A673 (cell line): ENCODE measurements at regions not wholly inside any gene's neighbourhood (a gene's known extent, or its start where the extent isn't known, plus 50 kb on each side); places are given as distances from the start of the nearest gene placed in this dataset.
A peak's percentile ranks its signal among the peaks of the same experiment; 100 is the strongest.

Experiments used
- BruUV-seq: library from RNA; stranded (reverse); fragments of 400-500 nt; replicated peaks from 2 replicates; lab custom pipeline; 2021; lab: Mats Ljungman, UMichigan
- CTCF ChIA-PET: fragments of 300-600 bp; sonication (Branson Sonifier 250); formaldehyde crosslinking; loops from one replicate; lab custom pipeline; 2022; ENCODE audit warnings: antibody characterized with exemption; lab: Charles Lee
- POLR2A ChIA-PET: fragments of 300-600 bp; sonication (Branson Sonifier 250); formaldehyde crosslinking; loops from one replicate; lab custom pipeline; 2022; ENCODE audit warnings: antibody characterized with exemption; ENCODE audit not compliant: low non-redundant PET; lab: Charles Lee
- DNase-seq: peaks from one replicate; pipeline ENCODE4 v3.0.0-alpha.2; 2015; ENCODE audit warnings: low spot score
- H3K27ac ChIP-seq: fragments of 200-600 bp; sonication (generic); 2 replicates; pipeline ENCODE4 v1.5.1; 2016; ENCODE audit warnings: mixed run types, low read depth, mild to moderate bottlenecking, mixed read lengths, antibody characterized with exemption, low read length; ENCODE audit not compliant: poor library complexity, severe bottlenecking
- H3K27me3 ChIP-seq: fragments of 200-600 bp; sonication (generic); replicated peaks from 2 replicates; pipeline ENCODE4 v1.6.1; 2017; ENCODE audit warnings: mixed run types, low read depth, mild to moderate bottlenecking, mixed read lengths, antibody characterized with exemption, low read length; ENCODE audit not compliant: insufficient read depth, poor library complexity
- H3K36me3 ChIP-seq: fragments of 200-600 bp; sonication (generic); 2 replicates; pipeline ENCODE4 v1.6.1; 2016; ENCODE audit warnings: mixed run types, mild to moderate bottlenecking, mixed read lengths, antibody characterized with exemption, low read length; ENCODE audit not compliant: insufficient read depth, poor library complexity, severe bottlenecking
- H3K4me1 ChIP-seq: fragments of 200-600 bp; sonication (generic); 2 replicates; pipeline ENCODE4 v1.6.1; 2017; ENCODE audit warnings: mixed run types, mild to moderate bottlenecking, mixed read lengths, antibody characterized with exemption, low read length; ENCODE audit not compliant: insufficient read depth, poor library complexity, severe bottlenecking
- H3K4me3 ChIP-seq: fragments of 200-600 bp; sonication (generic); 2 replicates; pipeline ENCODE4 v1.5.1; 2016; ENCODE audit warnings: low read depth, mixed run types, mild to moderate bottlenecking, mixed read lengths, low read length; ENCODE audit not compliant: poor library complexity, severe bottlenecking
- H3K9me3 ChIP-seq: fragments of 200-600 bp; sonication (generic); 2 replicates; pipeline ENCODE4 v1.6.1; 2016; ENCODE audit warnings: mixed run types, low read depth, mild to moderate bottlenecking, mixed read lengths, antibody characterized with exemption, low read length; ENCODE audit not compliant: poor library complexity, severe bottlenecking
- EZH2 ChIP-seq: fragments of 200-600 bp; sonication (generic); IDR thresholded peaks from 2 replicates; pipeline ENCODE4 v1.6.1; 2017; ENCODE audit warnings: borderline replicate concordance, low read depth, mild to moderate bottlenecking, mixed read lengths, antibody characterized with exemption, low read length; ENCODE audit not compliant: poor library complexity, severe bottlenecking
- intact Hi-C: fragments of 100-400 bp; cut with micrococcal nuclease; formaldehyde crosslinking; loops from one replicate; pipeline ENCODE4 v1.10.0; 2022; ENCODE audit not compliant: unreplicated experiment
- TF ChIP-seq, protein P1 (sequence below): fragments of 300-800, 200-600 bp; sonication (generic); conservative IDR thresholded peaks from 2 replicates; pipeline ENCODE4 v1.5.1; 2017; ENCODE audit warnings: low read depth, mild to moderate bottlenecking, antibody characterized with exemption, low read length, moderate library complexity, mixed read lengths

DNA sequence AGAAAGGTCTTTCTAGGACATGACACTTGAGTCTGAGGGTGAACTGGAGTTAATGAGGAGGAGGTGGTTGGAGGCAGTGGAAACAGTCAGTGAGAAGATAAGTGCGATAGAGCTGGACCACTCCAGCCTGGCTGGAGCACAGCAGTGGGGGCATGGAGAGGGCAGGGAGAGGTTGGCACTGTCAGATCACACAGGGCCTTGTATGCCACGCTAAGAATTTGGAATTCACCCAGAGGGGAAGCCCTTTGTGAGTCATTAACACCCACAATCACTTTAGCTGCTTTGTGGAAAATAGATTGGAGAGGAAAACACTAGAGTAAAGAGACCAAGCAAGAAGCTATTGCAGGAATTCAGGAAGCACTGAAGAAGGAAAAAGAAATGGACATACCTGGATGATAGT lies 83.3 kb downstream of the ZNF621 start:
- intact Hi-C loops = no loop called here
- Histone ChIP-seq H3K9me3 (no peaks in the 10 kb centered on the region), H3K4me1 (no peaks in the 10 kb centered on the region), H3K36me3 (no peaks in the 10 kb centered on the region), H3K27ac (no peak overlapping the region), H3K27me3 (no peaks in the 10 kb centered on the region), H3K4me3 (no peak overlapping the region)
- no peak for DNase-seq
- no TSS peak for BruUV-seq
- POLR2A ChIA-PET = no interaction called here
- CTCF ChIA-PET = no interaction called here
- no peak for TF ChIP-seq EZH2
- TF ChIP-seq, protein P1, sequence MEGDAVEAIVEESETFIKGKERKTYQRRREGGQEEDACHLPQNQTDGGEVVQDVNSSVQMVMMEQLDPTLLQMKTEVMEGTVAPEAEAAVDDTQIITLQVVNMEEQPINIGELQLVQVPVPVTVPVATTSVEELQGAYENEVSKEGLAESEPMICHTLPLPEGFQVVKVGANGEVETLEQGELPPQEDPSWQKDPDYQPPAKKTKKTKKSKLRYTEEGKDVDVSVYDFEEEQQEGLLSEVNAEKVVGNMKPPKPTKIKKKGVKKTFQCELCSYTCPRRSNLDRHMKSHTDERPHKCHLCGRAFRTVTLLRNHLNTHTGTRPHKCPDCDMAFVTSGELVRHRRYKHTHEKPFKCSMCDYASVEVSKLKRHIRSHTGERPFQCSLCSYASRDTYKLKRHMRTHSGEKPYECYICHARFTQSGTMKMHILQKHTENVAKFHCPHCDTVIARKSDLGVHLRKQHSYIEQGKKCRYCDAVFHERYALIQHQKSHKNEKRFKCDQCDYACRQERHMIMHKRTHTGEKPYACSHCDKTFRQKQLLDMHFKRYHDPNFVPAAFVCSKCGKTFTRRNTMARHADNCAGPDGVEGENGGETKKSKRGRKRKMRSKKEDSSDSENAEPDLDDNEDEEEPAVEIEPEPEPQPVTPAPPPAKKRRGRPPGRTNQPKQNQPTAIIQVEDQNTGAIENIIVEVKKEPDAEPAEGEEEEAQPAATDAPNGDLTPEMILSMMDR = no peak

DNA sequence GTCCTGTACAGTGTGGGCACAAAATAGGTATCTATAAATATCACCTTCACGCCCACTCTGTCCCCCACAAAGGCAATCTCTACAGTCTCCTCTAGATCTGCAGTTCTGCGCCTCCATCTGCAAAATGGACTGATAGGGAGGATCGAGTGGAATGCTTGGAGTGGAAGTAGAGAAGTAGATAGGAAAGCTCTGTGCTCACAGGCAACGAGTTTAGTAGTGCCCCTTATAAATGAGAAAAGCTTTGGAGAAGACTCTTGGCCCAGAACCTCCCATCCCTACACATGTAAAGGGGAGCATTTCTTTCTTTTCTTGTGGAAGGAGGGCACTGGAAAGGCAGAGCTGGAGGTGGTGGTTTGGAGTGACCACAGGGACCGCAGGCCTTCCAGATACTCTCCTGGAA lies 88.5 kb downstream of the ZNF621 start:
- no TSS peak for BruUV-seq
- Histone ChIP-seq H3K4me3 (no peak overlapping the region), H3K27me3 (no peaks in the 10 kb centered on the region), H3K4me1 (peaks cover 22% of the 10 kb centered on the region), H3K27ac (no peak overlapping the region), H3K36me3 (no peaks in the 10 kb centered on the region), H3K9me3 (no peaks in the 10 kb centered on the region)
- ChIA-PET CTCF (no interaction called here), POLR2A (no interaction called here)
- TF ChIP-seq, protein P1 = no peak
- TF ChIP-seq EZH2 = no peak
- DNase-seq = no peak
- intact Hi-C loops = no loop called here

DNA sequence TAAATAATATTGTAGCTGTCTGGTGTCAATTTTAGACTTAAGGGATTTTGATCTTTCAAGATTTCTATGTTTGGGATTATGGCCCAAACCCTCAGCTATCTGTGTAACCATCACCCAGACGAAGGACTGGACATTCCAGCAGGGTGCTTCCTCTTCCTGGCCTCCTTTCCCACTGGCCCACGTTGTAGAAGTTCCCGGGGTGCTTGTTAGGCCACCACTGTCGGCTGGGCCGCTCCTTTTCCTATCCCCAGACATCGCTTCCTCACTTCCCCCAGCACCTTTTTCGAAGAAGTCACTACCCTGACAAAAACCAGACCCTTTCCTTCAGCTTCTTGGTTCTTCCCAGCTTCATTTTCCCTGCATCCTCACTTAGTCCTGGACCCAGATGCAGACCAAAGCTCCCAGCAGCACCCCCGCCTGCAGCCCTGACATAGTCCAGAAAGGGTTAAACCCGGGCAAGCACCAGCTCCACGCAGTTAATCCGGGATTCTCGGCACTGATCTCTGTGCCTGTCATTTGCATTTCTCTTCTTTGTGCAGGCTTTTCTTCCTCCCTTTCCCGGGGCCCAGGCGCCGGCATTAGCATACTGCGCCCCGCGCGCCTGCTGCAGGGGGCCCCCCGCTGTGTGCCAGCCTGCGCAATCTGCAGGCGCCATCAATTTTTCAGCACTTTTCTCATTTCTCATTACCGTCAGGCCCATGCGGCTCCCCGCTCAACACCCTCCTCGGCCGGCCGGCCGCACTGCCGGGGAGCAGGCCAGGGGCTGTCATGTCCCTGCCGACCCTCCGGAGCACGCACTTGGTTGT lies 90.6 kb downstream of the ZNF621 start:
- Histone ChIP-seq H3K27ac (peak overlapping the region; percentile 71), H3K36me3 (no peaks in the 10 kb centered on the region), H3K9me3 (no peaks in the 10 kb centered on the region), H3K27me3 (no peaks in the 10 kb centered on the region), H3K4me3 (peak overlapping the region; percentile 31), H3K4me1 (peaks cover 22% of the 10 kb centered on the region)
- DNase-seq = peak; percentile 84
- no TSS peak for BruUV-seq
- TF ChIP-seq EZH2 = no peak
- TF ChIP-seq, protein P1 = no peak
- intact Hi-C loops = no loop called here
- ChIA-PET CTCF (interaction anchor here (0.5 kb wide), 1 partner anchor 1503 kb away, joined by 4 read pairs; no protein-coding TSS in a partner anchor), POLR2A (interaction anchor here (0.6 kb wide), 1 partner anchor 1773 kb away, joined by 4 read pairs; no protein-coding TSS in a partner anchor)
